Retinal pigment epithelial cell (primary cell): ENCODE measurements at regions not wholly inside any gene's neighbourhood (a gene's known extent, or its start where the extent isn't known, plus 50 kb on each side); places are given as distances from the start of the nearest gene placed in this dataset.
"Not testable (repeated sequence)": the region's sequence is repeated elsewhere in the genome, so short reads cannot be mapped to it uniquely, and the experiment has no call there.

Source experiments
- DNase-seq: peaks from one replicate; pipeline ENCODE4 v3.0.0-alpha.2; 2010; ENCODE audit warnings: low read depth
- H3K4me3 ChIP-seq: 2 replicates; pipeline ENCODE4 v1.5.1; 2011; ENCODE audit warnings: mild to moderate bottlenecking, low read length, control low read depth, moderate library complexity
- CTCF ChIP-seq: conservative IDR thresholded peaks from 2 replicates; pipeline ENCODE4 v1.5.1; 2011; ENCODE audit warnings: low read depth, low read length, control low read depth, inconsistent platforms

- H3K4me3 ChIP-seq = no peak overlapping the region
- no peak for TF ChIP-seq CTCF
- no peak for DNase-seq
Measured at GRCh38 chr2:160613466-160614153, 120.0 kb upstream of the RBMS1 start.

GRCh38 chr2:160614391-160614790, 120.8 kb upstream of the RBMS1 start:
- no peak for DNase-seq
- H3K4me3 ChIP-seq = no peak overlapping the region
- TF ChIP-seq CTCF = no peak

DNA sequence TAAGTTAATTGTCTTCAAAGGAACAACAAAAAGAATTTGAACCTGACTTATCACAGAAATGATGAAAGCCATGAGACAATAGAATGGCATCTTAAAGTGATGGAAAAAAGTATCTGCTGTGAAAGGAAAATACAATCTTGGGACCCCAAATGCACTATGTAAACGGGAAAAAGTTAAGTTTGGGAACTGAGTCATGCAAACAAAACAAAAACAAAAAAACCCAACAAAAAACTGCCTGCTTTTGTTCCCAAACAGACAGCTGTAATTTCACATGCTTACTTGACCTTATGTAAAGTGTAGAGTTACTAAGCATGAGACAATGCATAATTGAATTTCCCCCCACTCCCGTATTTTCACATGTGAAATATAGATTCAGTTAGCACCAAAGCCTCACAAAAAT, 122.1 kb upstream of the RBMS1 start:
- TF ChIP-seq CTCF = no peak
- DNase-seq = no peak
- no peak overlapping the region for H3K4me3 ChIP-seq

- no peak overlapping the region for H3K4me3 ChIP-seq
- TF ChIP-seq CTCF = no peak
- no peak for DNase-seq
Measured at GRCh38 chr2:160616149-160616548, 122.5 kb upstream of the RBMS1 start.

DNA sequence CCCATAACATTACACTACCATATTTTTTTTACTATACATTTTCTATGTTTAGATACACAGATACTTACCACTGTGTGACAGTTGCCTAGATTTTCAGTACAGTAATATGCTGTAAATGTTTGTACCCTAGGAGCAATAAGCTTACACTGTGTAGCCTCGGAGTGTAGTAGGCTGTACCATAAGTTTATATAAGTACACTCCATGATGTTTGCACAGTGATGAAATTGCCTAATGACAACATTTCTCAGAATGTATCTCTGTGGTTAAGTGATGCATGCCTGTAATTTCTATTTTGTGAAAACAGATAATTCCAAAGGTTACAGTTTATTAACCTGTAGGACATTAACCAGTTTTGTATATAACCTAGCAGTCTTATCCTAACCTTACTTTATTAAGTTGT, 128.1 kb upstream of the RBMS1 start:
- no peak overlapping the region for H3K4me3 ChIP-seq
- no peak for TF ChIP-seq CTCF
- DNase-seq = no peak

GRCh38 chr2:160628020-160628637, 134.5 kb upstream of the RBMS1 start:
- not testable (repeated sequence) for DNase-seq, H3K4me3 ChIP-seq
- peak; percentile 16 for TF ChIP-seq CTCF

GRCh38 chr2:160628811-160629210, 135.2 kb upstream of the RBMS1 start:
- no peak overlapping the region for H3K4me3 ChIP-seq
- no peak for DNase-seq
- TF ChIP-seq CTCF = no peak
